Panc1 (cell line): ENCODE measurements at regions not wholly inside any gene's neighbourhood (a gene's known extent, or its start where the extent isn't known, plus 50 kb on each side); places are given as distances from the start of the nearest gene placed in this dataset.

ENCODE experiments used
- ATAC-seq: fragments of 200-7000 bp; cut with Tn5 transposase; 2 replicates; pipeline ENCODE4 v1.9.1; 2020; ENCODE audit warnings: mild to moderate bottlenecking, moderate library complexity
- BruUV-seq: library from RNA; stranded (reverse); fragments of 400-500 nt; replicated peaks from 2 replicates; lab custom pipeline; 2021; lab: Mats Ljungman, UMichigan
- CTCF ChIA-PET: fragments of 300-600 bp; sonication (Branson Sonifier 250); formaldehyde crosslinking; loops from one replicate; lab custom pipeline; 2022; ENCODE audit warnings: antibody characterized with exemption; lab: Charles Lee
- POLR2A ChIA-PET: fragments of 300-600 bp; sonication (Branson Sonifier 250); formaldehyde crosslinking; loops from one replicate; lab custom pipeline; 2022; ENCODE audit warnings: antibody characterized with exemption; lab: Charles Lee
- DNase-seq: peaks from one replicate; pipeline ENCODE4 v3.0.0-alpha.2; 2010; ENCODE audit warnings: low read depth, low spot score
- H3K27ac ChIP-seq: 2 replicates; pipeline ENCODE4 v1.5.1; 2011; ENCODE audit warnings: mild to moderate bottlenecking, low read length, inconsistent platforms
- H3K27me3 ChIP-seq: fragments of 200-500 bp; sonication (Bioruptor generic); 2 replicates; pipeline ENCODE4 v1.6.0; 2014; ENCODE audit warnings: low read length, inconsistent platforms; ENCODE audit not compliant: control insufficient read depth, insufficient read depth
- H3K36me3 ChIP-seq: fragments of 200-500 bp; sonication (Bioruptor generic); 2 replicates; pipeline ENCODE4 v1.5.1; 2014; ENCODE audit warnings: inconsistent platforms, mild to moderate bottlenecking, low read length, moderate library complexity; ENCODE audit not compliant: control insufficient read depth, insufficient read depth
- H3K4me1 ChIP-seq: 2 replicates; pipeline ENCODE4 v1.5.1; 2011; ENCODE audit warnings: inconsistent platforms, mild to moderate bottlenecking, low read length, moderate library complexity; ENCODE audit not compliant: control insufficient read depth, insufficient read depth
- H3K4me3 ChIP-seq, 2 experiments: 2 replicates each; pipeline ENCODE4 v1.5.1; 2011 to 2012; ENCODE audit warnings: low read depth in 2 of 2, low read length in 2 of 2, mild to moderate bottlenecking in 2 of 2, inconsistent platforms in 1 of 2, moderate library complexity in 1 of 2
- H3K9me3 ChIP-seq: fragments of 200-500 bp; sonication (Bioruptor generic); 2 replicates; pipeline ENCODE4 v1.5.1; 2014; ENCODE audit warnings: low read depth, mild to moderate bottlenecking, inconsistent platforms, low read length, moderate library complexity; ENCODE audit not compliant: control insufficient read depth, insufficient read depth
- CTCF ChIP-seq: fragments of 450-650 bp; IDR thresholded peaks from 2 replicates; pipeline ENCODE4 v1.5.1; 2017; ENCODE audit warnings: mild to moderate bottlenecking
- POLR2AphosphoS5 ChIP-seq: IDR thresholded peaks from 2 replicates; pipeline ENCODE4 v1.6.1; 2012; ENCODE audit warnings: mild to moderate bottlenecking, low read depth, low read length, moderate library complexity
- REST ChIP-seq, 2 experiments: IDR thresholded peaks; 2 replicates each; pipeline ENCODE4 v1.6.1; 2011 to 2012; ENCODE audit warnings: low read depth in 2 of 2, control low read depth in 1 of 2, low read length in 1 of 2, mild to moderate bottlenecking in 1 of 2, moderate library complexity in 1 of 2; ENCODE audit not compliant: insufficient read depth in 1 of 2
- SIN3A ChIP-seq: IDR thresholded peaks from 2 replicates; pipeline ENCODE4 v1.6.1; 2012; ENCODE audit warnings: low read depth, mild to moderate bottlenecking, low read length, moderate library complexity, borderline replicate concordance; ENCODE audit not compliant: insufficient read depth
- TCF7L2 ChIP-seq: IDR thresholded peaks from 2 replicates; pipeline ENCODE4 v1.6.1; 2011; ENCODE audit warnings: mild to moderate bottlenecking, low read depth, low read length, inconsistent platforms
- in situ Hi-C: cut with HindIII; loops from 2 replicates; pipeline ENCODE4 v1.10.0; 2016; ENCODE audit warnings: low sequenced_read_pairs, low pct_unique_long_range_greater_than_20kb
- intact Hi-C: fragments of 100-400 bp; cut with micrococcal nuclease; formaldehyde crosslinking; loops from one replicate; pipeline ENCODE4 v1.10.0; 2022; ENCODE audit not compliant: unreplicated experiment

GRCh38 chr9:108550106-108550505 is 305.7 kb downstream of the ACTL7B start:
- BruUV-seq: no TSS peak
- ATAC-seq: no peak
- ChIA-PET POLR2A (no interaction called here), CTCF (no interaction called here)
- Histone ChIP-seq H3K4me1 (no peaks in the 10 kb centered on the region), H3K9me3 (no peaks in the 10 kb centered on the region), H3K4me3 (no peak overlapping the region), H3K36me3 (no peaks in the 10 kb centered on the region), H3K27me3 (no peaks in the 10 kb centered on the region), H3K27ac (no peak overlapping the region)
- DNase-seq: no peak
- TF ChIP-seq POLR2AphosphoS5 (no peak), CTCF (no peak), SIN3A (no peak), REST (IDR thresholded peaks at IDR 0.05; ENCODE audit: insufficient read depth in 1 of 2, low read depth in 2 of 2, low read length in 1 of 2) (no peak), TCF7L2 (no peak)
- in situ Hi-C loops: no loop called here
- intact Hi-C loops: no loop called here

GRCh38 chr9:108549184-108549583 is 306.6 kb downstream of the ACTL7B start:
- Histone ChIP-seq H3K27me3 (no peaks in the 10 kb centered on the region), H3K36me3 (no peaks in the 10 kb centered on the region), H3K4me3 (no peak overlapping the region), H3K9me3 (no peaks in the 10 kb centered on the region), H3K4me1 (no peaks in the 10 kb centered on the region), H3K27ac (no peak overlapping the region)
- ChIA-PET POLR2A (no interaction called here), CTCF (no interaction called here)
- intact Hi-C loops: no loop called here
- ATAC-seq (no peak), DNase-seq (no peak)
- in situ Hi-C loops: no loop called here
- BruUV-seq: no TSS peak
- no peak for TF ChIP-seq REST (IDR thresholded peaks at IDR 0.05; ENCODE audit: insufficient read depth in 1 of 2, low read depth in 2 of 2, low read length in 1 of 2)
- TF ChIP-seq SIN3A: no peak
- TF ChIP-seq POLR2AphosphoS5: no peak
- no peak for TF ChIP-seq TCF7L2
- TF ChIP-seq CTCF: no peak
